ENCODE measurements at regions not wholly inside any gene's neighbourhood (a gene's known extent, or its start where the extent isn't known, plus 50 kb on each side); places are given as distances from the start of the nearest gene placed in this dataset.

GRCh38 chr3:159624616-159625015 is 364.0 kb upstream of the IL12A start:
- no peaks in the 10 kb centered on the region for H4K20me1 ChIP-seq (ENCODE audit: insufficient read depth)
- H3K27ac ChIP-seq = no peak overlapping the region
- no peak overlapping the region for H3K9ac ChIP-seq
- H3K4me1 ChIP-seq (ENCODE audit: low read depth, poor library complexity, severe bottlenecking) = no peaks in the 10 kb centered on the region
- H3K36me3 ChIP-seq (ENCODE audit: insufficient read depth) = no peaks in the 10 kb centered on the region
- H3K4me3 ChIP-seq (IDR thresholded peaks at IDR 0.05; ENCODE audit: insufficient read depth, low read depth, low read length) = no peak overlapping the region
- H3K79me2 ChIP-seq (ENCODE audit: insufficient read depth, low read depth) = no peaks in the 10 kb centered on the region
- no peaks in the 10 kb centered on the region for H3K27me3 ChIP-seq (ENCODE audit: insufficient read depth, low read depth)
- no peak overlapping the region for H2AFZ ChIP-seq (ENCODE audit: low read depth)
- no peak for TF ChIP-seq CTCF (conservative IDR thresholded peaks at IDR 0.05; ENCODE audit: low read depth, low read length)
- H3K4me2 ChIP-seq = no peak overlapping the region

GRCh38 chr3:159625594-159625993 is 363.0 kb upstream of the IL12A start:
- Histone ChIP-seq H3K27me3 (ENCODE audit: insufficient read depth, low read depth) (no peaks in the 10 kb centered on the region), H3K9ac (no peak overlapping the region), H3K4me1 (ENCODE audit: low read depth, poor library complexity, severe bottlenecking) (no peaks in the 10 kb centered on the region), H3K4me2 (no peak overlapping the region), H4K20me1 (ENCODE audit: insufficient read depth) (no peaks in the 10 kb centered on the region), H3K27ac (no peak overlapping the region), H3K36me3 (ENCODE audit: insufficient read depth) (no peaks in the 10 kb centered on the region), H2AFZ (ENCODE audit: low read depth) (no peak overlapping the region), H3K4me3 (IDR thresholded peaks at IDR 0.05; ENCODE audit: insufficient read depth, low read depth, low read length) (no peak overlapping the region), H3K79me2 (ENCODE audit: insufficient read depth, low read depth) (no peaks in the 10 kb centered on the region)
- no peak for TF ChIP-seq CTCF (conservative IDR thresholded peaks at IDR 0.05; ENCODE audit: low read depth, low read length)

GRCh38 chr3:159626598-159626997 is 362.0 kb upstream of the IL12A start:
- H2AFZ ChIP-seq (ENCODE audit: low read depth) = no peak overlapping the region
- no peaks in the 10 kb centered on the region for H3K4me1 ChIP-seq (ENCODE audit: low read depth, poor library complexity, severe bottlenecking)
- H3K4me3 ChIP-seq (IDR thresholded peaks at IDR 0.05; ENCODE audit: insufficient read depth, low read depth, low read length) = no peak overlapping the region
- no peaks in the 10 kb centered on the region for H4K20me1 ChIP-seq (ENCODE audit: insufficient read depth)
- no peak overlapping the region for H3K9ac ChIP-seq
- no peaks in the 10 kb centered on the region for H3K36me3 ChIP-seq (ENCODE audit: insufficient read depth)
- H3K4me2 ChIP-seq = no peak overlapping the region
- no peak overlapping the region for H3K27ac ChIP-seq
- no peak for TF ChIP-seq CTCF (conservative IDR thresholded peaks at IDR 0.05; ENCODE audit: low read depth, low read length)
- no peaks in the 10 kb centered on the region for H3K79me2 ChIP-seq (ENCODE audit: insufficient read depth, low read depth)
- H3K27me3 ChIP-seq (ENCODE audit: insufficient read depth, low read depth) = no peaks in the 10 kb centered on the region

- Histone ChIP-seq H3K4me2 (no peak overlapping the region), H3K79me2 (ENCODE audit: insufficient read depth, low read depth) (no peaks in the 10 kb centered on the region), H3K27me3 (ENCODE audit: insufficient read depth, low read depth) (no peaks in the 10 kb centered on the region), H2AFZ (ENCODE audit: low read depth) (no peak overlapping the region), H3K9ac (no peak overlapping the region), H3K4me3 (IDR thresholded peaks at IDR 0.05; ENCODE audit: insufficient read depth, low read depth, low read length) (no peak overlapping the region), H3K4me1 (ENCODE audit: low read depth, poor library complexity, severe bottlenecking) (no peaks in the 10 kb centered on the region), H4K20me1 (ENCODE audit: insufficient read depth) (no peaks in the 10 kb centered on the region), H3K36me3 (ENCODE audit: insufficient read depth) (no peaks in the 10 kb centered on the region), H3K27ac (no peak overlapping the region)
- no peak for TF ChIP-seq CTCF (conservative IDR thresholded peaks at IDR 0.05; ENCODE audit: low read depth, low read length)
These were observed 361.4 kb upstream of the IL12A start for GRCh38 chr3:159627229-159627628.

GRCh38 chr3:159627634-159628033 is 361.0 kb upstream of the IL12A start:
- no peaks in the 10 kb centered on the region for H4K20me1 ChIP-seq (ENCODE audit: insufficient read depth)
- H3K36me3 ChIP-seq (ENCODE audit: insufficient read depth) = no peaks in the 10 kb centered on the region
- H3K79me2 ChIP-seq (ENCODE audit: insufficient read depth, low read depth) = no peaks in the 10 kb centered on the region

More at GRCh38 chr3:159627634-159628033, 361.0 kb upstream of the IL12A start:
- no peak for TF ChIP-seq CTCF (conservative IDR thresholded peaks at IDR 0.05; ENCODE audit: low read depth, low read length)
- Histone ChIP-seq H3K27ac (no peak overlapping the region), H3K4me3 (IDR thresholded peaks at IDR 0.05; ENCODE audit: insufficient read depth, low read depth, low read length) (no peak overlapping the region), H3K4me2 (no peak overlapping the region), H3K27me3 (ENCODE audit: insufficient read depth, low read depth) (no peaks in the 10 kb centered on the region), H3K4me1 (ENCODE audit: low read depth, poor library complexity, severe bottlenecking) (no peaks in the 10 kb centered on the region), H2AFZ (ENCODE audit: low read depth) (no peak overlapping the region), H3K9ac (no peak overlapping the region)

Measured in KMS-11 (cell line).